Mesendoderm (in vitro differentiated cells): ENCODE measurements at regions not wholly inside any gene's neighbourhood (a gene's known extent, or its start where the extent isn't known, plus 50 kb on each side); places are given as distances from the start of the nearest gene placed in this dataset.
A peak's percentile ranks its signal among the peaks of the same experiment; 100 is the strongest.

Experiments
- DNase-seq: peaks from one replicate; pipeline ENCODE4 v3.0.0; 2013
- H2AK5ac ChIP-seq: 2 replicates; pipeline ENCODE4 v1.6.1; 2013; ENCODE audit warnings: low read length, inconsistent platforms
- H2BK120ac ChIP-seq: 2 replicates; pipeline ENCODE4 v1.6.1; 2013; ENCODE audit warnings: low read depth, mild to moderate bottlenecking, low read length, moderate library complexity, mixed read lengths
- H2BK15ac ChIP-seq: replicated peaks from 2 replicates; pipeline ENCODE4 v1.6.1; 2013; ENCODE audit warnings: low read depth, mild to moderate bottlenecking, moderate library complexity
- H2BK5ac ChIP-seq: 2 replicates; pipeline ENCODE4 v1.6.1; 2013; ENCODE audit warnings: low read length, inconsistent platforms
- H3K18ac ChIP-seq: 2 replicates; pipeline ENCODE4 v1.6.1; 2013; ENCODE audit warnings: mild to moderate bottlenecking, low read length, mixed read lengths
- H3K23ac ChIP-seq: one replicate; pipeline ENCODE4 v1.6.1; 2013; ENCODE audit warnings: low read length
- H3K27ac ChIP-seq: 2 replicates; pipeline ENCODE4 v1.5.1; 2013; ENCODE audit warnings: low read depth, mild to moderate bottlenecking, inconsistent platforms, low read length, moderate library complexity
- H3K27me3 ChIP-seq: 2 replicates; pipeline ENCODE4 v1.6.1; 2013; ENCODE audit warnings: low read length, control low read depth, mild to moderate bottlenecking, inconsistent platforms; ENCODE audit not compliant: insufficient read depth, poor library complexity
- H3K36me3 ChIP-seq: 2 replicates; pipeline ENCODE4 v1.6.1; 2013; ENCODE audit warnings: low read length, inconsistent platforms; ENCODE audit not compliant: control insufficient read depth, insufficient read depth
- H3K4ac ChIP-seq: one replicate; pipeline ENCODE4 v1.6.1; 2013; ENCODE audit warnings: low read depth, mild to moderate bottlenecking, low read length, moderate library complexity
- H3K4me1 ChIP-seq: 2 replicates; pipeline ENCODE4 v1.6.1; 2013; ENCODE audit warnings: low read depth, low read length, inconsistent platforms; ENCODE audit not compliant: control insufficient read depth
- H3K4me2 ChIP-seq: 2 replicates; pipeline ENCODE4 v1.6.1; 2013; ENCODE audit warnings: low read length
- H3K4me3 ChIP-seq: 2 replicates; pipeline ENCODE4 v1.5.1; 2013; ENCODE audit warnings: mild to moderate bottlenecking, low read length
- H3K56ac ChIP-seq: one replicate; pipeline ENCODE4 v1.6.1; 2013; ENCODE audit warnings: low read length
- H3K79me1 ChIP-seq: 2 replicates; pipeline ENCODE4 v1.6.1; 2013; ENCODE audit warnings: low read length, inconsistent platforms
- H3K79me2 ChIP-seq: 2 replicates; pipeline ENCODE4 v1.6.1; 2013; ENCODE audit warnings: mild to moderate bottlenecking, low read length; ENCODE audit not compliant: control insufficient read depth, insufficient read depth
- H3K9ac ChIP-seq: 2 replicates; pipeline ENCODE4 v1.6.1; 2013; ENCODE audit warnings: low read length, inconsistent platforms
- H4K5ac ChIP-seq: one replicate; pipeline ENCODE4 v1.6.1; 2013; ENCODE audit warnings: low read length
- H4K8ac ChIP-seq: one replicate; pipeline ENCODE4 v1.6.1; 2013; ENCODE audit warnings: low read depth, mild to moderate bottlenecking, control low read depth, low read length, moderate library complexity
- WGBS: extraction: QIAGEN DNeasy Blood & Tissue Kit; methylation state at CpG from one replicate; pipeline ENCODE4 v1.1.7; 2013; ENCODE audit warnings: low lambda C conversion rate, missing lambda C conversion rate; ENCODE audit not compliant: insufficient coverage; ENCODE audit errors: extremely low coverage; 5-methylcytosine and 5-hydroxymethylcytosine counted together

- Histone ChIP-seq H3K4ac (no peak overlapping the region), H3K27ac (no peak overlapping the region), H3K9ac (no peak overlapping the region), H3K18ac (no peak overlapping the region), H2BK15ac (no peak overlapping the region), H4K5ac (no peak overlapping the region), H3K79me2 (no peaks in the 10 kb centered on the region), H2BK120ac (no peak overlapping the region), H3K79me1 (no peaks in the 10 kb centered on the region), H3K4me2 (no peak overlapping the region), H3K56ac (no peak overlapping the region), H3K4me3 (no peak overlapping the region), H3K23ac (no peak overlapping the region), H4K8ac (no peak overlapping the region), H3K36me3 (no peaks in the 10 kb centered on the region), H2AK5ac (no peak overlapping the region), H3K4me1 (no peaks in the 10 kb centered on the region), H3K27me3 (no peaks in the 10 kb centered on the region), H2BK5ac (no peak overlapping the region)
- no CpG with 5 or more reads among the region's 4 CpGs for WGBS
- DNase-seq = no peak
Measured at GRCh38 chr13:42722883-42723539, 58.4 kb upstream of the FAM216B start.

- Histone ChIP-seq H2AK5ac (no peak overlapping the region), H3K36me3 (no peaks in the 10 kb centered on the region), H3K27ac (no peak overlapping the region), H3K56ac (no peak overlapping the region), H3K4me1 (peaks cover 1% of the 10 kb centered on the region), H3K4me3 (no peak overlapping the region), H3K18ac (no peak overlapping the region), H3K27me3 (no peaks in the 10 kb centered on the region), H3K9ac (no peak overlapping the region), H3K23ac (no peak overlapping the region), H3K79me2 (no peaks in the 10 kb centered on the region), H3K79me1 (no peaks in the 10 kb centered on the region), H2BK5ac (no peak overlapping the region), H2BK15ac (no peak overlapping the region), H4K8ac (no peak overlapping the region), H3K4ac (no peak overlapping the region), H2BK120ac (no peak overlapping the region), H3K4me2 (no peak overlapping the region), H4K5ac (no peak overlapping the region)
- WGBS = no CpG with 5 or more reads among the region's 8 CpGs
- DNase-seq = no peak
Measured at GRCh38 chr13:42728507-42729180, 52.7 kb upstream of the FAM216B start.

- H3K23ac ChIP-seq = no peak overlapping the region
- no peak overlapping the region for H2BK15ac ChIP-seq
- H4K5ac ChIP-seq = no peak overlapping the region
- H3K27me3 ChIP-seq = no peaks in the 10 kb centered on the region
- no peak overlapping the region for H3K27ac ChIP-seq
- no peak overlapping the region for H3K4ac ChIP-seq
- no peaks in the 10 kb centered on the region for H3K79me1 ChIP-seq
- H3K79me2 ChIP-seq = no peaks in the 10 kb centered on the region
- H3K4me2 ChIP-seq = no peak overlapping the region
- DNase-seq = peak; percentile 35
- H3K36me3 ChIP-seq = no peaks in the 10 kb centered on the region
- no peak overlapping the region for H3K9ac ChIP-seq
- peaks cover 1% of the 10 kb centered on the region for H3K4me1 ChIP-seq
- H2BK5ac ChIP-seq = no peak overlapping the region
- no peak overlapping the region for H3K4me3 ChIP-seq
- no peak overlapping the region for H2BK120ac ChIP-seq
- H3K56ac ChIP-seq = no peak overlapping the region
- WGBS = no CpG with 5 or more reads among the region's 1 CpG
- no peak overlapping the region for H2AK5ac ChIP-seq
- no peak overlapping the region for H3K18ac ChIP-seq
- no peak overlapping the region for H4K8ac ChIP-seq
Measured at GRCh38 chr13:42729857-42730402, 51.5 kb upstream of the FAM216B start.
